Peyer's patch (tissue), 4 donors: ENCODE measurements at regions not wholly inside any gene's neighbourhood (a gene's known extent, or its start where the extent isn't known, plus 50 kb on each side); places are given as distances from the start of the nearest gene placed in this dataset.

Source experiments
- POLR2A ChIP-seq, 2 donors: fragments of 450-650 bp; IDR thresholded peaks; one replicate each; pipeline ENCODE4 v1.5.1; 2017; ENCODE audit warnings: antibody characterized with exemption in 2 of 2, mild to moderate bottlenecking in 2 of 2, moderate library complexity in 2 of 2
- TF ChIP-seq, protein P1 (sequence below), 6 experiments: fragments of 450-650 bp in 4 of 6; fragments of 200-600 bp in 2 of 6; sonication (generic) in 1 of 6; IDR thresholded peaks; one replicate each; pipeline ENCODE4 v1.5.1; 2017 to 2019; ENCODE audit warnings: antibody characterized with exemption in 6 of 6, mild to moderate bottlenecking in 3 of 6, moderate library complexity in 1 of 6

GRCh38 chr18:5058768-5059695 lies 138.0 kb downstream of the AKAIN1 start:
- no peak for TF ChIP-seq POLR2A (IDR thresholded peaks at IDR 0.05)
- TF ChIP-seq, protein P1, sequence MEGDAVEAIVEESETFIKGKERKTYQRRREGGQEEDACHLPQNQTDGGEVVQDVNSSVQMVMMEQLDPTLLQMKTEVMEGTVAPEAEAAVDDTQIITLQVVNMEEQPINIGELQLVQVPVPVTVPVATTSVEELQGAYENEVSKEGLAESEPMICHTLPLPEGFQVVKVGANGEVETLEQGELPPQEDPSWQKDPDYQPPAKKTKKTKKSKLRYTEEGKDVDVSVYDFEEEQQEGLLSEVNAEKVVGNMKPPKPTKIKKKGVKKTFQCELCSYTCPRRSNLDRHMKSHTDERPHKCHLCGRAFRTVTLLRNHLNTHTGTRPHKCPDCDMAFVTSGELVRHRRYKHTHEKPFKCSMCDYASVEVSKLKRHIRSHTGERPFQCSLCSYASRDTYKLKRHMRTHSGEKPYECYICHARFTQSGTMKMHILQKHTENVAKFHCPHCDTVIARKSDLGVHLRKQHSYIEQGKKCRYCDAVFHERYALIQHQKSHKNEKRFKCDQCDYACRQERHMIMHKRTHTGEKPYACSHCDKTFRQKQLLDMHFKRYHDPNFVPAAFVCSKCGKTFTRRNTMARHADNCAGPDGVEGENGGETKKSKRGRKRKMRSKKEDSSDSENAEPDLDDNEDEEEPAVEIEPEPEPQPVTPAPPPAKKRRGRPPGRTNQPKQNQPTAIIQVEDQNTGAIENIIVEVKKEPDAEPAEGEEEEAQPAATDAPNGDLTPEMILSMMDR (IDR thresholded peaks at IDR 0.05) = no peak
